HEK293T (cell line): ENCODE measurements at regions not wholly inside any gene's neighbourhood (a gene's known extent, or its start where the extent isn't known, plus 50 kb on each side); places are given as distances from the start of the nearest gene placed in this dataset.
"Not testable (repeated sequence)": the region's sequence is repeated elsewhere in the genome, so short reads cannot be mapped to it uniquely, and the experiment has no call there.

ENCODE experiments used
- CTCF ChIA-PET: fragments of 350-600 bp; formaldehyde crosslinking; extraction: SDS; loops from one replicate; lab custom pipeline; 2021; ENCODE audit warnings: antibody characterized with exemption, inconsistent platforms; lab: Yijun Ruan, JAX
- POLR2A ChIA-PET: fragments of 350-600 bp; formaldehyde crosslinking; extraction: SDS; loops from one replicate; lab custom pipeline; 2020; ENCODE audit warnings: antibody characterized with exemption, inconsistent platforms; lab: Yijun Ruan, JAX
- DNase-seq: peaks from one replicate; pipeline ENCODE4 v3.0.0; 2012; ENCODE audit warnings: mixed read lengths; ENCODE audit errors: extremely low spot score
- ARNT ChIP-seq: fragments of 450-650 bp; IDR thresholded peaks from 2 replicates; pipeline ENCODE4 v1.6.1; 2017; ENCODE audit warnings: mild to moderate bottlenecking
- BHLHE40 ChIP-seq: fragments of 450-650 bp; IDR thresholded peaks from 2 replicates; pipeline ENCODE4 v1.6.1; 2016; ENCODE audit warnings: mild to moderate bottlenecking, moderate library complexity, borderline replicate concordance
- CTBP1 ChIP-seq: fragments of 450-650 bp; IDR thresholded peaks from 2 replicates; pipeline ENCODE4 v1.6.1; 2016; ENCODE audit warnings: borderline replicate concordance
- ELF4 ChIP-seq: fragments of 450-650 bp; IDR thresholded peaks from 2 replicates; pipeline ENCODE4 v1.6.1; 2017; ENCODE audit warnings: antibody characterized with exemption
- FOXA1 ChIP-seq: fragments of 450-650 bp; IDR thresholded peaks from 2 replicates; pipeline ENCODE4 v1.6.1; 2016; ENCODE audit warnings: mild to moderate bottlenecking
- FOXK2 ChIP-seq: fragments of 450-650 bp; IDR thresholded peaks from 2 replicates; pipeline ENCODE4 v1.6.1; 2016; ENCODE audit warnings: mild to moderate bottlenecking
- FOXM1 ChIP-seq: fragments of 450-650 bp; IDR thresholded peaks from 2 replicates; pipeline ENCODE4 v1.6.1; 2017; ENCODE audit warnings: mild to moderate bottlenecking, borderline replicate concordance
- HDGF ChIP-seq: fragments of 450-650 bp; IDR thresholded peaks from 2 replicates; pipeline ENCODE4 v1.6.1; 2017; ENCODE audit warnings: antibody characterized with exemption, borderline replicate concordance
- L3MBTL2 ChIP-seq: fragments of 450-650 bp; conservative IDR thresholded peaks from 2 replicates; pipeline ENCODE4 v1.6.1; 2016; ENCODE audit warnings: mild to moderate bottlenecking
- LEF1 ChIP-seq: fragments of 450-650 bp; IDR thresholded peaks from 2 replicates; pipeline ENCODE4 v1.6.1; 2017; ENCODE audit warnings: mild to moderate bottlenecking, borderline replicate concordance
- NFRKB ChIP-seq: fragments of 450-650 bp; IDR thresholded peaks from 2 replicates; pipeline ENCODE4 v1.6.1; 2016; ENCODE audit warnings: mild to moderate bottlenecking, moderate library complexity
- PKNOX1 ChIP-seq: fragments of 450-650 bp; IDR thresholded peaks from 2 replicates; pipeline ENCODE4 v1.6.1; 2016
- SP1 ChIP-seq: fragments of 450-650 bp; IDR thresholded peaks from 2 replicates; pipeline ENCODE4 v1.6.1; 2017
- SUZ12 ChIP-seq: fragments of 450-650 bp; IDR thresholded peaks from 2 replicates; pipeline ENCODE4 v1.6.1; 2016; ENCODE audit warnings: mild to moderate bottlenecking
- TARDBP ChIP-seq: fragments of 450-650 bp; IDR thresholded peaks from 2 replicates; pipeline ENCODE4 v1.6.1; 2016
- ZNF384 ChIP-seq: fragments of 450-650 bp; IDR thresholded peaks from 2 replicates; pipeline ENCODE4 v1.6.1; 2016

DNA sequence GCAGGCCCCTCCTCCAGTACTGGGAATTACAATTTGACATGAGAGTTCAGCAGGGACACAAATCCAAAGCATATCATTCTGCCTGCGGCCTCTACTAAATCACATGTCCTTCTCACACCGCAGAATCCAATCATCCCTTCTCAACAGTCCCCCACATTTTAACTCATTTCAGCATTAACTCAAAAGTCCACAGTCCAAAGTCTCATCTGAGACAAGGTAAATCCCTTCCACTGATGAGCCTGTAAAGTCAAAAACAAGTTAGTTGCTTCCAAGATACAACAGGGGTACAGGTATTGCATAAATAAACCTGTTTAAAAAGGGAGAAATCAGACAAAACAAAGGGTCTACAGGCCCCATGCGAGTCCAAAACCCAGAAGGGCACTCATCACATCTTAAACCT is 64.0 kb downstream of the EBNA1BP2 start:
- ChIA-PET CTCF (no interaction called here), POLR2A (interaction anchor here (1.1 kb wide), 1 partner anchor 261 kb away, joined by 3 read pairs; the partner anchor contains the start of gene ZNF691)
- no peak for TF ChIP-seq NFRKB
- no peak for TF ChIP-seq LEF1
- no peak for TF ChIP-seq ZNF384
- no peak for TF ChIP-seq ARNT
- no peak for TF ChIP-seq FOXM1
- TF ChIP-seq SP1 = no peak

GRCh38 chr1:43107664-43108063 is 64.4 kb downstream of the EBNA1BP2 start:
- ChIA-PET POLR2A (interaction anchor here (1.1 kb wide), 1 partner anchor 261 kb away, joined by 3 read pairs; the partner anchor contains the start of gene ZNF691), CTCF (no interaction called here)
- no peak for TF ChIP-seq FOXM1
- DNase-seq = no peak

More for the DNA sequence above, 64.0 kb downstream of the EBNA1BP2 start:
- DNase-seq = no peak

DNA sequence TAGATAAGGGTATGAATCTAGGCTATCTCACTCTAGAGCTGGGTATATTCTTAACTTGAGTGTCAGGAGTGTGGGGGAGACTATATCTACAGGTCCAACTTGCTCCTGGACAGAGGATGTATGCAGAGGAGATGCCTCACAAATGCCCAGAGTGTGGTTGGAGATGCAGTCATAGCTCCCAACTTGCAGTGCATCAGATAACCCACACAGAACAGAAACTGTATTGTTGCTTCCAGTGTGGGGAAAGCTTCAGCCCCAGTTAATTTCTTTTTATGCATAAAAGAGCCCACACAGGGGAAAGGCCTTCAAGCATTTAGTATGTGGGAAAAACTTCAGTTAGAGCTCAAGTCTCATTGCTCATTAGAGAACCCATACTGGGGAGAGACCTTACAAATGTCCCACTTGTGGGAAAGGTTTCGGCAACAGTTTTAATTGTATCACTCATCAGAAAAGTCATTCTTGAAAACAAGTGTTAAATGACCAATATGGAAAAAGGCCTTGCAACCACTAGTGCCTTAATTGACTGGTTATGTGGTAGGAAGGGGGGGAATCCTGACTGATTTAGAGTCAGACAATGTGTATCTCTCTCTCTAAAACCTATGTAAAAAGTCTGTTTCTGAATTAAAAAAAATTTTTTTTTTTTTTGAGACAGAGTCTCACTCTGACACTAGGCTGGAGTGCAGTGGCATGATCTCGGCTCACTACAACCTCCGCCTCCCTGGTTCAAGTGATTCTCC is 67.9 kb downstream of the EBNA1BP2 start:
- ChIA-PET POLR2A (no interaction called here), CTCF (no interaction called here)
- no peak for DNase-seq
- TF ChIP-seq TARDBP (no peak), BHLHE40 (no peak), FOXM1 (no peak), SP1 (no peak), SUZ12 (no peak), L3MBTL2 (no peak), NFRKB (no peak), HDGF (no peak), CTBP1 (no peak), PKNOX1 (no peak), ZNF384 (no peak), FOXA1 (no peak), ELF4 (no peak)

DNA sequence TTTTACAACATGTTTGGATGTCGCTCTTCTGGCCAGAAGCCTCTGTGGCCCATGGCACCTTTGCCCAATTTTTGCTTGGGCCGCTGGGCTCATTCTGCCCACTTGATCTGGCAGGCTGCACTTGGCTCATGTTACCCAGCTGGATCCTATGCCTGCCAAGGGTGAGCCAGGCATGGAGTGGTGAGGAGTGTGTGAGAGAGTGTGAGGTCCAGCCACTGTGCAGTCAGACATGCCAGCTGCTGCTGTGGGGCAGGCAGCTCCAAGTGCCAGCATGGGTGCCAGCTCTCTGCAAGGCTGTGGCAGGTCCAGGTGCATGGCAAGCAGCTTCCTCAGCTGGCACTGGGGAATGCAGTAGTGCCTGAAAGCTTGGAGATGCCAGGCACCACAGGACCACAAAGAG is 71.0 kb downstream of the EBNA1BP2 start:
- TF ChIP-seq HDGF (no peak), L3MBTL2 (no peak), NFRKB (no peak)
- ChIA-PET CTCF (no interaction called here), POLR2A (no interaction called here)
- DNase-seq = no peak

- no peak for DNase-seq
- ChIA-PET POLR2A (no interaction called here), CTCF (no interaction called here)
- TF ChIP-seq PKNOX1 (no peak), HDGF (no peak), TARDBP (no peak), ZNF384 (no peak), FOXM1 (no peak), ARNT (no peak), ELF4 (no peak), SUZ12 (no peak), L3MBTL2 (no peak), FOXK2 (no peak), CTBP1 (no peak), FOXA1 (no peak), LEF1 (no peak), NFRKB (no peak), SP1 (no peak), BHLHE40 (no peak)
These were observed 73.9 kb downstream of the EBNA1BP2 start for GRCh38 chr1:43098200-43098599.

GRCh38 chr1:43096528-43096927 is 75.6 kb downstream of the EBNA1BP2 start:
- CTCF ChIA-PET, POLR2A ChIA-PET, DNase-seq: not testable (repeated sequence)

GRCh38 chr1:43090812-43091211 is 81.3 kb downstream of the EBNA1BP2 start:
- POLR2A ChIA-PET, DNase-seq: not testable (repeated sequence)
- CTCF ChIA-PET = interaction anchor here (2.0 kb wide), 1 partner anchor 17 kb away, joined by 7 read pairs; no protein-coding TSS in a partner anchor

- DNase-seq, POLR2A ChIA-PET: not testable (repeated sequence)
- CTCF ChIA-PET = interaction anchor here (2.0 kb wide), 1 partner anchor 17 kb away, joined by 7 read pairs; no protein-coding TSS in a partner anchor
These were observed 81.9 kb downstream of the EBNA1BP2 start for GRCh38 chr1:43090157-43090556.
